PC-3 (cell line): ENCODE measurements at regions not wholly inside any gene's neighbourhood (a gene's known extent, or its start where the extent isn't known, plus 50 kb on each side); places are given as distances from the start of the nearest gene placed in this dataset.

ENCODE experiments used
- ATAC-seq: fragments of 200-7000 bp; cut with Tn5 transposase; 2 replicates; pipeline ENCODE4 v1.9.1; 2020; ENCODE audit warnings: mild to moderate bottlenecking, moderate library complexity
- BruUV-seq: library from RNA; stranded (reverse); fragments of 400-500 nt; replicated peaks from 2 replicates; lab custom pipeline; 2021; lab: Mats Ljungman, UMichigan
- CTCF ChIA-PET: fragments of 300-600 bp; sonication (Branson Sonifier 250); formaldehyde crosslinking; loops from one replicate; lab custom pipeline; 2022; ENCODE audit warnings: antibody characterized with exemption; lab: Charles Lee
- POLR2A ChIA-PET: fragments of 300-600 bp; sonication (Branson Sonifier 250); formaldehyde crosslinking; loops from one replicate; lab custom pipeline; 2022; ENCODE audit warnings: antibody characterized with exemption; ENCODE audit not compliant: unreplicated experiment; lab: Charles Lee
- DNase-seq: peaks from one replicate; pipeline ENCODE4 v3.0.0-alpha.2; 2015
- H2AFZ ChIP-seq: fragments of 300-600 bp; sonication (generic); 2 replicates; pipeline ENCODE4 v1.6.0; 2016; ENCODE audit warnings: antibody characterized with exemption, low read length
- H3F3A ChIP-seq: fragments of 300-600 bp; sonication (generic); one replicate; pipeline ENCODE4 v1.6.0; 2017; ENCODE audit warnings: antibody characterized with exemption, low read length, control low read depth, mild to moderate bottlenecking; ENCODE audit not compliant: unreplicated experiment
- H3K27ac ChIP-seq: fragments of 300-600 bp; sonication (generic); 2 replicates; pipeline ENCODE4 v1.5.1; 2016; ENCODE audit warnings: mild to moderate bottlenecking, low read length
- H3K27me3 ChIP-seq: fragments of 300-600 bp; sonication (generic); 2 replicates; pipeline ENCODE4 v1.6.1; 2016; ENCODE audit warnings: low read length, mixed read lengths
- H3K36me3 ChIP-seq: fragments of 300-600 bp; sonication (generic); 2 replicates; pipeline ENCODE4 v1.6.1; 2016; ENCODE audit warnings: low read depth, mixed run types, low read length, mixed read lengths
- H3K4me1 ChIP-seq: fragments of 300-600 bp; sonication (generic); 2 replicates; pipeline ENCODE4 v1.5.1; 2016; ENCODE audit warnings: low read length; ENCODE audit not compliant: insufficient read depth
- H3K4me2 ChIP-seq: fragments of 300-600 bp; sonication (generic); 2 replicates; pipeline ENCODE4 v1.6.0; 2016; ENCODE audit warnings: low read length
- H3K4me3 ChIP-seq: fragments of 300-600 bp; sonication (generic); 2 replicates; pipeline ENCODE4 v1.5.1; 2016; ENCODE audit warnings: mild to moderate bottlenecking, low read length, mixed read lengths
- H3K79me2 ChIP-seq: fragments of 300-600 bp; sonication (generic); 2 replicates; pipeline ENCODE4 v1.6.1; 2017; ENCODE audit warnings: low read length, mixed read lengths
- H3K9ac ChIP-seq: fragments of 300-600 bp; sonication (generic); 2 replicates; pipeline ENCODE4 v1.6.0; 2016; ENCODE audit warnings: mild to moderate bottlenecking, low read length
- H3K9me2 ChIP-seq: fragments of 300-600 bp; sonication (generic); replicated peaks from 2 replicates; pipeline ENCODE4 v1.6.1; 2016; ENCODE audit warnings: mixed run types, low read length, mixed read lengths
- H3K9me3 ChIP-seq: fragments of 300-600 bp; sonication (generic); 2 replicates; pipeline ENCODE4 v1.6.1; 2016; ENCODE audit warnings: low read length, mixed read lengths
- H4K20me1 ChIP-seq: fragments of 300-600 bp; sonication (generic); 2 replicates; pipeline ENCODE4 v1.6.1; 2016; ENCODE audit warnings: low read length, mixed read lengths
- EZH2 ChIP-seq: fragments of 300-600 bp; sonication (generic); IDR thresholded peaks from one replicate; pipeline ENCODE4 v1.6.1; 2017; ENCODE audit warnings: antibody characterized with exemption, mild to moderate bottlenecking, low read length; ENCODE audit not compliant: unreplicated experiment
- EZH2phosphoT487 ChIP-seq: fragments of 300-600 bp; sonication (generic); IDR thresholded peaks from 2 replicates; pipeline ENCODE4 v1.6.1; 2018; ENCODE audit warnings: mild to moderate bottlenecking, antibody characterized with exemption, low read length, borderline replicate concordance
- intact Hi-C: fragments of 100-400 bp; cut with micrococcal nuclease; formaldehyde crosslinking; loops from 2 replicates; pipeline ENCODE4 v1.9.0; 2023
- TF ChIP-seq, protein P1 (sequence below): fragments of 300-600 bp; sonication (generic); conservative IDR thresholded peaks from 2 replicates; pipeline ENCODE4 v1.5.1; 2017; ENCODE audit warnings: antibody characterized with exemption, low read depth, mild to moderate bottlenecking, low read length

DNA sequence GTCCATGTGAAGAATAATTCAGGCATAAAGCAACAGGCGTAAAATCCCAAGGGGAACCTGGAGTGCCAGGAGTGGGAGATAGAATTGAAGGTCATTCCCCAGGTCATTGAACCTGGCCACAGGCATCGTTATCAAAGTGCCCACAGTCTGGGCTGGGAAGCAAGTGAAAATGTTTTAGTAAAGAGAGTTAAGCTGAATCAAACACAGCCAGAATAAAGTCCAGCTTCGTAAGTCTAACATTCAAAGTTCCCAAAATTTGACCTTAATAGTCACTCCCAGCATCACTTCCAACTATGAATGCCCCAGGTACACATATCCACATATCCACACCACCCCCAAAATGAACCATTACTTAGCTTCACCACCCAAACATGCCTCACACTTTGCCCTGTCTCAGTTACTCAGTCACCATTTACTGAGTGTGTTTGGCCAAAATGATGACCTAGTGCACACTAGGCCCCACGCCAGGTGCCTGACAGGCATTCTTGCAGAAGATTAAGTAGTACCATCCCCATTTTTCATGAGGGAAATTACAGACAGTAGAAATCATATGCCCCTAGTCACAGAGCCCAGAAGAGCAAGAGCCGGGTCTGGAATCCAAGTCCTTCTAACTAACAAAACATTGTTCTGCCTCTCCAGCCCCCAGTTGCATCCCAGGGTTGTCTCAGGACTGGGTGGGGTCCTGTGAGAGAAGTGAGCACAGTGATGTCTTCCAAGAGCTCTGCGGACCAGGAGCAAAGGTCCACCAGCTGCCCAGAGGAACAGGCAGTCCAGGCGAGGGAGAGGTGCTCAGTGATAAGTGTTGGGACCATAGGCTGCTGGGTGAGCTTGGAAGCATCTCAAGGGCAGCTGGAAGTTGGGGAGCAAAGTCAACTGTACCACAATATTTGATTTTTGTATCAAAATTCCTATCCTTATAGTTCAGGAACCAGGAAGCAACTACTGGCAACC, 65.2 kb upstream of the MYCN start:
- BruUV-seq, result no TSS peak
- H2AFZ ChIP-seq, result no peak overlapping the region
- H3K36me3 ChIP-seq, result no peaks in the 10 kb centered on the region
- H3K4me1 ChIP-seq, result no peaks in the 10 kb centered on the region
- no peaks in the 10 kb centered on the region for H3K9me3 ChIP-seq
- H3K79me2 ChIP-seq, result no peaks in the 10 kb centered on the region
- DNase-seq (no peak), ATAC-seq (no peak)
- ChIA-PET POLR2A (no interaction called here), CTCF (no interaction called here)
- intact Hi-C loops, result no loop called here
- no peaks in the 10 kb centered on the region for H3K9me2 ChIP-seq
- no peaks in the 10 kb centered on the region for H4K20me1 ChIP-seq
- H3K4me3 ChIP-seq, result no peak overlapping the region
- no peaks in the 10 kb centered on the region for H3K27me3 ChIP-seq
- H3F3A ChIP-seq, result no peaks in the 10 kb centered on the region
- TF ChIP-seq EZH2, result no peak
- TF ChIP-seq, protein P1, sequence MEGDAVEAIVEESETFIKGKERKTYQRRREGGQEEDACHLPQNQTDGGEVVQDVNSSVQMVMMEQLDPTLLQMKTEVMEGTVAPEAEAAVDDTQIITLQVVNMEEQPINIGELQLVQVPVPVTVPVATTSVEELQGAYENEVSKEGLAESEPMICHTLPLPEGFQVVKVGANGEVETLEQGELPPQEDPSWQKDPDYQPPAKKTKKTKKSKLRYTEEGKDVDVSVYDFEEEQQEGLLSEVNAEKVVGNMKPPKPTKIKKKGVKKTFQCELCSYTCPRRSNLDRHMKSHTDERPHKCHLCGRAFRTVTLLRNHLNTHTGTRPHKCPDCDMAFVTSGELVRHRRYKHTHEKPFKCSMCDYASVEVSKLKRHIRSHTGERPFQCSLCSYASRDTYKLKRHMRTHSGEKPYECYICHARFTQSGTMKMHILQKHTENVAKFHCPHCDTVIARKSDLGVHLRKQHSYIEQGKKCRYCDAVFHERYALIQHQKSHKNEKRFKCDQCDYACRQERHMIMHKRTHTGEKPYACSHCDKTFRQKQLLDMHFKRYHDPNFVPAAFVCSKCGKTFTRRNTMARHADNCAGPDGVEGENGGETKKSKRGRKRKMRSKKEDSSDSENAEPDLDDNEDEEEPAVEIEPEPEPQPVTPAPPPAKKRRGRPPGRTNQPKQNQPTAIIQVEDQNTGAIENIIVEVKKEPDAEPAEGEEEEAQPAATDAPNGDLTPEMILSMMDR, result no peak
- TF ChIP-seq EZH2phosphoT487, result no peak
- H3K9ac ChIP-seq, result no peak overlapping the region
- no peak overlapping the region for H3K27ac ChIP-seq
- no peak overlapping the region for H3K4me2 ChIP-seq

DNA sequence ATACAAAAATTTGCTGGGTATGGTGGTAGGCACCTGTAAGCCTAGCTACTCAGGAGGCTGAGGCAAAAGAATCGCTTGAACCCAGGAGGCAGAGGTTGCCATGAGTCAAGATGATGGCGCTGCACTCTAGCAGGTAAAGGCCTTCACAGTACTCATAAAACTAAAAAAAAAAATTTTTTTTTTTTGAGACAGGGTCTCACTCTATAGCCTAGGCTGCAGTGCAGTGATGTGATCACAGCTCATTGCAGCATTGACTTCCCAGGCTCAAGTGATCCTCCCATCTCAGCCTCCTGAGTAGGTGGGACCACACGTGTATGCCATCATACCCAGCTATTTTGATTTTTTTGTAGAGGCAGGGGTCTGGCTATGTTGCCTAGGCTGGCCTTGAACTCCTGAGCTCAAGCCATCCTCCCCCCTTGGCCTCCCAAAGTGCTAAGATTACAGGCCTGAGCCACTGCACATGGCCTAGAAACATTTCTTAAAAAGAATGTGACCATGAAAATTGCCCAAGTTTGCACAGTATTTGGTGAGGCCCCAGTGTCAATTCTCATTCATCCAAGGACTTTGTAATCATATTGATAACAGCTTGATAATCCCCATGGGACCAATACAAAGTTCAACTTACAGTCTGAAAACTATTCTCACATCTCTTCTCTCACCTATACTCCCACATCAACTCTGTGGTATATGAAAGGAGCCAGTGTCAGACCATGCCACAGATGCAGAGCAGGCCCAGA, 64.2 kb upstream of the MYCN start:
- Histone ChIP-seq H3K27me3 (no peaks in the 10 kb centered on the region), H3K9ac (no peak overlapping the region), H3K4me1 (no peaks in the 10 kb centered on the region), H2AFZ (no peak overlapping the region), H3K4me2 (no peak overlapping the region), H3K27ac (no peak overlapping the region), H3K9me3 (no peaks in the 10 kb centered on the region), H3F3A (no peaks in the 10 kb centered on the region), H3K9me2 (no peaks in the 10 kb centered on the region), H3K79me2 (no peaks in the 10 kb centered on the region), H3K36me3 (no peaks in the 10 kb centered on the region), H3K4me3 (no peak overlapping the region), H4K20me1 (no peaks in the 10 kb centered on the region)
- DNase-seq, result no peak
- no peak for TF ChIP-seq EZH2
- TF ChIP-seq, protein P1, result no peak
- POLR2A ChIA-PET, result no interaction called here
- intact Hi-C loops, result no loop called here
- CTCF ChIA-PET, result no interaction called here
- no TSS peak for BruUV-seq
- no peak for ATAC-seq
